Erythroblast (primary cell): ENCODE measurements at regions not wholly inside any gene's neighbourhood (a gene's known extent, or its start where the extent isn't known, plus 50 kb on each side); places are given as distances from the start of the nearest gene placed in this dataset.

Experiments used
- GATA1 ChIP-seq: IDR thresholded peaks from 2 replicates; pipeline ENCODE4 v1.6.1; 2011; ENCODE audit warnings: low read depth, mild to moderate bottlenecking, control low read depth, low read length, moderate library complexity
- POLR2A ChIP-seq: IDR thresholded peaks from 2 replicates; pipeline ENCODE4 v1.6.1; 2011; ENCODE audit warnings: mild to moderate bottlenecking, low read length

DNA sequence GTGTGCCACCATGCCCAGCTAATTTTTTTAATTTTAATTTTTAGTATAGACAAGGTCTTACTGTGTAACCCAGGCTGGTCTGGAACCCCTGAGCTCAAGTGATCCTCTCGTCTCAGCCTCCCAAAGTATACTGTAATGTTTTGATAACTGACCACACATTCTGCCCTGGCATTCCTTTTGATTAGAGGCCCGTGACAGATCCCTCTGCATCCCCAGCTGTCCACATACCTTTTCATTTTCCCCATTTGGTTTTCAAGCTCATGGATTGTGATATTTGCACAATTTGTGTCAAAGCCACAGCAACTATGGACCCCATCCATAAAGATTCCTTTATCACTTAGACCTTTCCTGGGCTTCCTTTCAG is 116.8 kb upstream of the ATP1A1 start:
- no peak for TF ChIP-seq POLR2A
- no peak for TF ChIP-seq GATA1
